ENCODE measurements at regions not wholly inside any gene's neighbourhood (a gene's known extent, or its start where the extent isn't known, plus 50 kb on each side); places are given as distances from the start of the nearest gene placed in this dataset.

DNA sequence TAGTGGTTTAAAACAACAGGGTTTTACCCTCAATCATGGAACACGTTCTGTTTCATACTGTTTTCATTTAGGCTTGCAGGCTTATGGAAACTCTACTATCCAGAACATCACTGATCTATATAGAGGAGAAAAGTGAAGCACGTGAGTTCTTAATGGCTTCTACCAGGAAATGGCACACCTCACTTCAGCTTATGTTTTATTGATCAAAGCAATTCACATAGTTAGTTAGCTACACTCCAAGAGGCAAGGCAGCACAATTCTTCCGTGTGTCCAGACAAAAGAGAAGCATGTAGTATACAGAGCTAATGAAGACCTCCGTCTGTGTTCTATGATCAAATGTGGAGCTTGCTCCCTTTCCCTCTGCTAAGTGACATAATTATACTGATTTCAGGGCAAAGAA is 353.3 kb upstream of the CD180 start:
- TF ChIP-seq POLR2AphosphoS5 (IDR thresholded peaks at IDR 0.05; ENCODE audit: low read depth, low read length) (no peak), TAF1 (IDR thresholded peaks at IDR 0.05; ENCODE audit: borderline replicate concordance, insufficient read depth, low read length) (no peak)

All from PFSK-1 (cell line).